B cell (primary cell): ENCODE measurements at regions not wholly inside any gene's neighbourhood (a gene's known extent, or its start where the extent isn't known, plus 50 kb on each side); places are given as distances from the start of the nearest gene placed in this dataset.

Experiments
- ATAC-seq: fragments of 200-7000 bp; cut with Tn5 transposase; one replicate; pipeline ENCODE4 v1.10.0; 2021; ENCODE audit warnings: low read depth, mild to moderate bottlenecking, moderate number of reproducible peaks, moderate library complexity
- CTCF ChIA-PET: fragments of 350-600 bp; sonication (Branson Sonifier 250); formaldehyde crosslinking; loops from one replicate; lab custom pipeline; 2021; ENCODE audit warnings: antibody characterized with exemption, inconsistent platforms; lab: Charles Lee
- POLR2A ChIA-PET: fragments of 350-600 bp; sonication (Branson Sonifier 250); formaldehyde crosslinking; loops from one replicate; lab custom pipeline; 2021; ENCODE audit warnings: antibody characterized with exemption; lab: Charles Lee
- DNase-seq: peaks from one replicate; pipeline ENCODE4 v3.0.0; 2013
- H2AFZ ChIP-seq: 2 replicates; pipeline ENCODE4 v1.6.1; 2012; ENCODE audit warnings: mild to moderate bottlenecking, low read depth, low read length; ENCODE audit not compliant: insufficient read depth, poor library complexity, severe bottlenecking
- H3K27ac ChIP-seq, 2 donors: 1 replicate in 1 of 2; 2 replicates in 1 of 2; pipeline ENCODE4 v1.5.1; 2012 to 2013; ENCODE audit warnings: low read length in 2 of 2, mild to moderate bottlenecking in 2 of 2, moderate library complexity in 1 of 2
- H3K27me3 ChIP-seq, 4 experiments: fragments of 200-600 bp in 1 of 4; sonication (generic) in 1 of 4; replicated peaks in 1 of 4; 1 replicate in 2 of 4; 2 replicates in 2 of 4; pipeline versions ENCODE4 v1.6.1 to v1.7.0; 2013 to 2016; ENCODE audit warnings: low read length in 3 of 4, mild to moderate bottlenecking in 2 of 4, mixed read lengths in 1 of 4, moderate library complexity in 1 of 4; ENCODE audit not compliant: insufficient read depth in 4 of 4, control insufficient read depth in 3 of 4; ENCODE audit errors: control extremely low read depth in 1 of 4
- H3K36me3 ChIP-seq, 2 experiments: replicated peaks in 1 of 2; 1 replicate in 1 of 2; 2 replicates in 1 of 2; pipeline versions ENCODE4 v1.6.1 to v1.7.1; 2013; ENCODE audit warnings: low read length in 1 of 2; ENCODE audit not compliant: insufficient read depth in 2 of 2, control insufficient read depth in 1 of 2; ENCODE audit errors: control extremely low read depth in 1 of 2, extremely low read depth in 1 of 2
- H3K4me1 ChIP-seq, 2 donors: fragments of 200-600 bp in 1 of 2; sonication (generic) in 1 of 2; 1 replicate in 1 of 2; 2 replicates in 1 of 2; pipeline versions ENCODE4 v1.5.1 to v1.6.1; 2013 to 2017; ENCODE audit warnings: low read length in 2 of 2; ENCODE audit not compliant: control insufficient read depth in 2 of 2, insufficient read depth in 2 of 2
- H3K4me2 ChIP-seq: replicated peaks from 2 replicates; pipeline ENCODE3; 2012; ENCODE audit warnings: mild to moderate bottlenecking, low read depth, low read length; ENCODE audit not compliant: poor library complexity, severe bottlenecking
- H3K4me3 ChIP-seq, 5 experiments: fragments of 200-600 bp in 1 of 5; sonication (generic) in 1 of 5; 1 replicate in 3 of 5; 2 replicates in 2 of 5; pipeline versions ENCODE4 v1.5.1 to v1.7.0; 2011 to 2016; ENCODE audit warnings: low read length in 4 of 5, mild to moderate bottlenecking in 4 of 5, low read depth in 2 of 5, control low read depth in 1 of 5, moderate library complexity in 1 of 5; ENCODE audit not compliant: insufficient read depth in 1 of 5; ENCODE audit errors: control extremely low read depth in 1 of 5, extremely low read depth in 1 of 5
- H3K79me2 ChIP-seq: fragments of 200-600 bp; sonication (generic); one replicate; pipeline ENCODE4 v1.6.0; 2016; ENCODE audit warnings: low read length; ENCODE audit not compliant: control insufficient read depth, insufficient read depth
- H3K9ac ChIP-seq: fragments of 200-600 bp; sonication (generic); 2 replicates; pipeline ENCODE4 v1.6.1; 2017; ENCODE audit warnings: mild to moderate bottlenecking, low read length, moderate library complexity
- H3K9me3 ChIP-seq, 3 donors: one replicate each; pipeline versions ENCODE4 v1.6.1 to v1.7.1; 2013; ENCODE audit warnings: low read length in 2 of 3; ENCODE audit not compliant: control insufficient read depth in 2 of 3, insufficient read depth in 1 of 3; ENCODE audit errors: control extremely low read depth in 1 of 3
- H4K20me1 ChIP-seq: 2 replicates; pipeline ENCODE4 v1.6.0; 2012; ENCODE audit warnings: mild to moderate bottlenecking, low read length; ENCODE audit not compliant: insufficient read depth, control insufficient read depth, poor library complexity, severe bottlenecking
- H3K27ac Mint-ChIP-seq: one replicate; pipeline ENCODE4 v1.8.0; 2021; ENCODE audit warnings: mixed read lengths
- H3K27me3 Mint-ChIP-seq: one replicate; pipeline ENCODE4 v1.8.0; 2021; ENCODE audit warnings: mixed read lengths
- H3K4me1 Mint-ChIP-seq: one replicate; pipeline ENCODE4 v1.8.0; 2021; ENCODE audit warnings: mixed read lengths
- H3K4me3 Mint-ChIP-seq: one replicate; pipeline ENCODE4 v1.8.0; 2021; ENCODE audit warnings: mixed read lengths
- H3K9me3 Mint-ChIP-seq: one replicate; pipeline ENCODE4 v1.8.0; 2022; ENCODE audit warnings: mixed read lengths; ENCODE audit not compliant: insufficient read depth
- EZH2 ChIP-seq: IDR thresholded peaks from 2 replicates; pipeline ENCODE4 v1.6.1; 2012; ENCODE audit warnings: borderline replicate concordance, low read depth, mild to moderate bottlenecking, moderate library complexity, low read length; ENCODE audit not compliant: insufficient read depth, poor library complexity, severe bottlenecking
- WGBS: methylation state at CpG from one replicate; pipeline ENCODE4 v1.1.5; 2013; ENCODE audit warnings: missing lambda C conversion rate; ENCODE audit not compliant: insufficient coverage; 5-methylcytosine and 5-hydroxymethylcytosine counted together
- intact Hi-C: fragments of 100-400 bp; cut with micrococcal nuclease; formaldehyde crosslinking; loops from one replicate; pipeline ENCODE4 v1.10.0; 2022
- TF ChIP-seq, protein P1 (sequence below): fragments of 200-600 bp; IDR thresholded peaks from one replicate; pipeline ENCODE4 v1.8.0; 2022; ENCODE audit warnings: antibody characterized with exemption, mild to moderate bottlenecking

GRCh38 chr3:118734664-118735063 lies 300.0 kb downstream of the IGSF11 start:
- Mint-ChIP-seq H3K27me3 (no peaks in the 10 kb centered on the region), H3K9me3 (peaks cover 6% of the 10 kb centered on the region), H3K4me3 (no peak overlapping the region), H3K27ac (no peak overlapping the region), H3K4me1 (no peaks in the 10 kb centered on the region)
- no peak for DNase-seq
- CTCF ChIA-PET: no interaction called here
- Histone ChIP-seq H3K36me3 (no peaks in the 10 kb centered on the region), H3K4me2 (no peak overlapping the region), H3K9ac (no peak overlapping the region), H4K20me1 (no peaks in the 10 kb centered on the region), H3K27me3 (no peaks in the 10 kb centered on the region), H3K4me1 (no peaks in the 10 kb centered on the region), H3K27ac (no peak overlapping the region), H3K9me3 (no peaks in the 10 kb centered on the region), H2AFZ (no peak overlapping the region), H3K4me3 (no peak overlapping the region), H3K79me2 (no peaks in the 10 kb centered on the region)
- POLR2A ChIA-PET: no interaction called here
- 86% methylated on average over 1 of the region's 2 CpGs for WGBS
- TF ChIP-seq, protein P1, sequence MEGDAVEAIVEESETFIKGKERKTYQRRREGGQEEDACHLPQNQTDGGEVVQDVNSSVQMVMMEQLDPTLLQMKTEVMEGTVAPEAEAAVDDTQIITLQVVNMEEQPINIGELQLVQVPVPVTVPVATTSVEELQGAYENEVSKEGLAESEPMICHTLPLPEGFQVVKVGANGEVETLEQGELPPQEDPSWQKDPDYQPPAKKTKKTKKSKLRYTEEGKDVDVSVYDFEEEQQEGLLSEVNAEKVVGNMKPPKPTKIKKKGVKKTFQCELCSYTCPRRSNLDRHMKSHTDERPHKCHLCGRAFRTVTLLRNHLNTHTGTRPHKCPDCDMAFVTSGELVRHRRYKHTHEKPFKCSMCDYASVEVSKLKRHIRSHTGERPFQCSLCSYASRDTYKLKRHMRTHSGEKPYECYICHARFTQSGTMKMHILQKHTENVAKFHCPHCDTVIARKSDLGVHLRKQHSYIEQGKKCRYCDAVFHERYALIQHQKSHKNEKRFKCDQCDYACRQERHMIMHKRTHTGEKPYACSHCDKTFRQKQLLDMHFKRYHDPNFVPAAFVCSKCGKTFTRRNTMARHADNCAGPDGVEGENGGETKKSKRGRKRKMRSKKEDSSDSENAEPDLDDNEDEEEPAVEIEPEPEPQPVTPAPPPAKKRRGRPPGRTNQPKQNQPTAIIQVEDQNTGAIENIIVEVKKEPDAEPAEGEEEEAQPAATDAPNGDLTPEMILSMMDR: no peak
- no peak for TF ChIP-seq EZH2
- intact Hi-C loops: no loop called here
- no peak for ATAC-seq

DNA sequence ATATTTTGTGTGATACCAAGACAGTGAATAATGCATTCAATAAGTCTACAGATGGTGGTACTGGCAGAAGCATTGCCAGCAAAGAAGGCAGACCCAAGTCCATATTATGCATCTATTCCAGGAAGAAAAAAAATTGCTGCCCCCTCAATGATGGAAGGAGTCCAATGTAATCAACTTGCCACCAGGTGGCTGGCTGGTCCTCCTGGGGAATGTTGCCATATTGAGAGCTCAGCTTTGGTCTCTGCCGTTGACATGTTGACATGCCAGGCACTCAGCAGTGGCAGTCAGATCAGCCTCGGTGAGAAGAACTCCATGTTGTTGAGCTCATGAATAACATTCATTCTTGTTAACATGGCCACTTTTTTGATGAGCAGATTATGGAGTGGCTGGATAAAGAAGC lies 298.5 kb downstream of the IGSF11 start:
- Mint-ChIP-seq H3K9me3 (peaks cover 9% of the 10 kb centered on the region), H3K27me3 (no peaks in the 10 kb centered on the region), H3K4me3 (no peak overlapping the region), H3K4me1 (no peaks in the 10 kb centered on the region), H3K27ac (no peak overlapping the region)
- H3K36me3 ChIP-seq: no peaks in the 10 kb centered on the region
- intact Hi-C loops: no loop called here
- no peak for DNase-seq
- H3K27ac ChIP-seq: no peak overlapping the region
- H3K4me2 ChIP-seq: no peak overlapping the region
- ChIA-PET CTCF (no interaction called here), POLR2A (no interaction called here)
- H3K9me3 ChIP-seq: no peaks in the 10 kb centered on the region
- H4K20me1 ChIP-seq: no peaks in the 10 kb centered on the region
- WGBS: 91% methylated on average over 2 of the region's 2 CpGs
- no peak overlapping the region for H3K9ac ChIP-seq
- no peaks in the 10 kb centered on the region for H3K79me2 ChIP-seq
- ATAC-seq: no peak
- no peaks in the 10 kb centered on the region for H3K27me3 ChIP-seq
- no peak for TF ChIP-seq EZH2
- TF ChIP-seq, protein P1: no peak
- no peaks in the 10 kb centered on the region for H3K4me1 ChIP-seq
- no peak overlapping the region for H3K4me3 ChIP-seq
- H2AFZ ChIP-seq: no peak overlapping the region
